NCI-H1417 (cell line): ENCODE measurements at regions not wholly inside any gene's neighbourhood (a gene's known extent, or its start where the extent isn't known, plus 50 kb on each side); places are given as distances from the start of the nearest gene placed in this dataset.

Experiments used
- DNase-seq, 3 experiments: peaks; one replicate each; lab custom pipeline; 2025; lab: John Stamatoyannopoulos, UW

DNA sequence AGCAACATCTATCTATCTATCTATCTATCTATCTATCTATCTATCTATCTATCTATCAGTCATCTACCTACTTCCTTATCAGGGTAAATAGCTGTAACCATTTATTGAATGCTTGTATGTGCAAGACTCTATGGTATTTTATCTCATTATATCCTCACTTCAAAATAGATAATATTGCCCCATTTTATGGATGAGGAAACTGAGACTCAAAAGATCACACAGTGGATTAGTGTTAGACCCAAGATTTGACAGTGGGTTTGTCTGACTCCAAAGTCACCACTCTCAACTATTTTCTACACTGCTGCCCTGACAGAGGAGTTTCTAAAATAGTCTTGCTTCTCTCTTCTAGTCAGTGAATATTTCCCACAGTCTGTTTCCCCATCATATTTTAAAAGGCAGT is 94.3 kb upstream of the NR3C1 start:
- DNase-seq, result no peak

DNA sequence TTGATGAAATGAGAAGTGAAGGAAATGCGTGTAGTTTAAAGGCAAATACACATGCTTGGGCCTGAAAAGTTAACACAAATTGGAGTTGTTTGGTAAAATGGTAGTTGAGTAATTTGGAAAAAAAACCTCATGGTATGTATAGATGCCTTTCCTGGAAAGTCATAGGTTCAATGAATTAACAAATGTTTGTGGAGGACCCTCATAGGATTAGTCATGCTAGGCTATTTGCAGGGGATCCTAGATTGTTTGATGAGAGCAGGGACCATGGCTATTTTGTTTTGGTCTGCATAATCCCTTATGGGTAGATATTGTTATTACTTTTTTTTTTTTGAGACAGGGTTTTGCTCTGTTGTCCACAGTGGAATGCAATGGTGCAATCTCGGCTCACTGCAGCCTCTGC is 93.5 kb upstream of the NR3C1 start:
- DNase-seq, result no peak

DNA sequence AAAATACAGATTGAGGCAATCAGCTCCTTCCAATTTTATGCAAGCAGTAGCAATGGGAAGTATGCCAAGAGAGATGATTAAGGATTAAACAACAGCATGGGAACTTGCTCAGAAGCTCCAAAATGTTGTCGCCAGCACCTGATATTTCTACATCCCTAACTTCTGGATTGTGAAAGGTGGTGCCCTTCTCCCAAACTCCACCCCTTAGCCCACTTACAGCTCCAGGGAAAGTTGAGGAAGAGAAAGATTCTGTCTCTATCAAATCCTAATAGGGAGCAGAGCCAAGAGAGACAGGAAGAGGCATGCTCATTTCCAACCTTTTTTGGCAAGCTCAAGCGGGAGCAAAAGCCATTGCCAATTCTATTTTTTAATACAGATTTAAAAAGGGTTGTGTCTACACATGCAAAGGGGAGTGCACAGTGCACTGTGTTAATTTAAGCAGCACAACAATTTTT is 92.4 kb upstream of the NR3C1 start:
- no peak for DNase-seq

DNA sequence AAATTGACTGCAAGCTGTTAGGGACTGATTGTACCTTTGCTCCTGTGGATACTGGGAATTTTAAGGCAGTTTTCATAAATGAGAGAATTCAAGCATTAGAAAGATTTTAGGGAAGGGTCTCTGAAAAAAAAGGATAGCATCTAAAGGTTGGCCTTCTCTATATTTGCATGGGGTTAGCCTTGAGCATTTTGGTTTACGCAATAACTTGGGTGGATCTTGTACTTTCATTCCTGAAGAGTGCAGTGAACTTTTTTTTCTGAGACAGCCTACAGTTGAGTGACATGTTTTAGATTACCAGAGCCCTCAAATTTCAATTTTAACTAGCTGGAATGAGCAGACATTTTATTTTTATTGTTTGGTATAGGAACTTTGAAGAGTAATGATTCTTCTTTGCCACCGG is 91.6 kb upstream of the NR3C1 start:
- DNase-seq, result no peak

DNA sequence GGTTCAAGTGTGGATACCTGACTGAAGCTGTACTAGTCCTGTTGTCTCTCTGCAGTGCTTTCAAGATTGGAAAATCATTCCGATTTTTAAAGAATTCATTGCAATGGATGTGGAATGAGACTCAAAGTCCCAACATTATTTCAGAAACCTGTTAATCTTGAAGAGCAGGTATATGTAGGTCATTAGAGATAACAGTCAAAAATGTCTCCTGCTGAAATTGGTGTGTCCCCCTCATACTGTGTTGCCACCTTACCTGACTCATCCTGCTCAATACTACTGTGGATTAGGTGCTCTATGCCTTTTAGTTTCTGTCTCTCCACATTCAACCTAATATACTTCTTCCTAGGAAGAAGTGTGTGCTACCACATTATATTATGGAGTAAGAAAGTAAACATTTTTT is 91.1 kb upstream of the NR3C1 start:
- no peak for DNase-seq

DNA sequence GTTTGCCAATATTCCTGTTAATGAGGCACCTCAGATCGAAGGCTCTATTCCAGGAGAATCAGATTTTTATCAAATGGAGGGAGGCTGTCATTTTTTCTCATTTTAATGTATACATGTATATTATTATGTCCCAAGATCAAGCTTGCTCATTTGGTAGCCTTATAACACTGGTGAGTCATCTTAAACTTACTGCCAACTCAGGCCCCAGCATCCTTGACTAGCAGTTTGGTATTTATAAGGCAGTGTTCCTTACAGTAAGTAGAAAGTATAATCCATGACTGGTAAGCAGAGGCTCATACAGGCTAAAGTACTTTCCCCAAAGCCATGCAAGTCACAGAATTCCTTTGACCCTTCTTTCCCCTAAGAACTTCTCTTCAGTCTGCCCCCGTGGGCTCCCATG is 90.7 kb upstream of the NR3C1 start:
- DNase-seq, result no peak

DNA sequence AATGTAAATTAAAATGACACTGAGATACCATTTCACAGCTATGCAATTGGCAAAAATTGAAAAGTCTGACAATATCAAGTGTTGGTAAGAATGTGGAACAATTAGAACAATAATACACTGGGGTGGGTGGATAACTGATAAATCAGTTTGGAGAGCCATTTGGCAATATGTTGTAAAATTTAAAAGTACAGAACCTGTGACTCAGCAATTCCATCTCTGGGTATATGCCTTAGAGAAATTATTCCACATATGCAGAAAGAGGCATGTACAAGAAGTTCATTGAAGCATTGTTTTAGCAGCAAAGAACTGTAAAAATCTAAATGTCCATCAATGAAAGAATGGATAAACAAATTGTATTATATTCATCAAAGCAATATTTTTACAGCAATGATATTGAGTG is 89.3 kb upstream of the NR3C1 start:
- DNase-seq, result no peak

DNA sequence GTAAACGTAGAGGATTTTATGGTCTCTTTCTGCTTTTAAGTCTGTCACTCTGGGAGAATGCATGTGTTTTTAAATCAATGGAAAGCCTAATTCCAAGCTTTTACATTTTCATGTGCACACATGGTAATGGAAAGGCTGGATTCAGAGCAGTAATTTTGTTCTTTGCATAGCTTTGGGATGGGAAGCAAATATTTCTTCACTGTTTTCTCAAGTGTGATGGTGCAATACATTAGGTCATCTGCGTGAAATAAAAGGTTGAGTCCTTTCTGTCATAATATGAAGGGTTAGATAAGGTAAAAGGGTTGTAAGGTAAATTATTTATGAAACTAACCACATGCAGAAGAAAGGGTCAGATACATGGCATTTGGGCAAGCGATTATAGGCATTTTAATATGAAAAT is 88.2 kb upstream of the NR3C1 start:
- no peak for DNase-seq

DNA sequence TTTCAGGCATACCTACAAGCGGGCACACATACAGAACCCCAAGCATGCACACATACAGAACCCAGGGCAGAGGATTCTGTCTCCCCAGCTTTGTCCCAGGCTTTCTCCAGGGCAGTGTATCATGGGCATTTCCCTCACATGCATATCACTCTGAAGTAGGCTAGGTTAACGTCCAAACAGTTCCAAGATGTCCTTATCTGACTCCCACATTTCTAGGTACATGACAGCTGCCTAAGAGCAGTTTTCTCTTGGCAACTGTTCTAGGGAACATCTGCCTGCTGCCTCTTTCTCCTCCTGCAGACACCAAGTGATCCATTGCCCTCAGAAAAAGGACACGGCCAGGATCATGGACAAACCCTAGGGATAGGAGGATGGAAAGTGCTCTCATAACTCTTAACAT is 84.9 kb upstream of the NR3C1 start:
- DNase-seq, result no peak

DNA sequence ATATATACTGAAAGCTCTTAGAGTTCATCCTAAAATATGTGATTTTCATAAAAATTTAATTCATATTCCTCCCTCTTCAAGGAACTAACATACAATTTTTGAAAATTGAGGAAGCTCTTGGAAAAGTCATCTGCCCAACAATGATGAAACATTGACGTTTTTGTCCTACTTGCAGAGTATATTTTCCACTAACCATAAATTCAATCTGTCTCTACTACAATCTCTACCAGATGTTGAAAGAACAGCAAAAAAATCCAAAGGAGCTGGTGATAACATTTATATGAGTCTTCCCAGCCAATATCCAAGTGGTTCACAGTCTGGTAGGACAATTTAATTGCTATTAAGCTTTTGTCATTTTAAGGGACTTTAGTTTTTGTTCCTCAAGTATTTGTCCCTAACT is 81.1 kb upstream of the NR3C1 start:
- DNase-seq, result no peak

DNA sequence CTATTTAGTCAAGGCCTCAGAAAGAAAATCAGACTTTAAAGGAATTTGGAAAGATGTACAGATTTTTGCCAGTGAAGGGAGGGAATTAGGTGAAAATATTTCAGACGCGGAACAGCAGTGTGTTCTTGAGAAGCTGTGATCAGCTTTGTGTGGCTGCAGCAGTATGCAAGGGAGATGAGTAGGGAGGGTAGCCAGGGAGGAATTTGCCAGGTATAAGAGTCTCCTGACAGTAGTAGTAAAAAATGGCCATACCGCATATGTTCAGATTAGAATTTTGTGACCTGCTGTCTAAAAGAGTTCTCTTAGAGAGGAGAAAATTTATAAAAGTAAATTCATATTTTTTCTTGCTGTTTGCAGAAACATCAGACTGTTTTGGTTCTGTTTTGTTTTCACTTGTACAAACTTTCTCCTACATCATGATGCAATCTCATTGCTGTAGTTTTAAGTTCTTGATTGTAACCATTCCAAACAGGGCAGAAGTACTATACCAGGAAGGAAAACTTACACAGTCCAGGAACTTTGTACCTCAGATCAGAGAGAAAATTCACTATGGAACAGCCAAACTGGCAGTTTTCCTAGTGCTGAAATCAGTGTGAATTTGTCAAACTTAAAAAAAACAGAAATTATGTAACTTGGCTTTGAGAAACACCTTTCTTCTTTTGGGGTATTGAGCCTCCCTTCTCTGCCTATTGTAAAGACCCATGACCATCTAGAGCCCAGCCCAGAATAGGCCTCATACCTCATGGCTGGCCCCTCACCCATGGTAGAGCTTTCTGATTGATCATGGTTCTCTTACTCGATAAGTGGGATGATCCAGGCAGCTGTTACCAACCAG is 78.4 kb upstream of the NR3C1 start:
- no peak for DNase-seq

DNA sequence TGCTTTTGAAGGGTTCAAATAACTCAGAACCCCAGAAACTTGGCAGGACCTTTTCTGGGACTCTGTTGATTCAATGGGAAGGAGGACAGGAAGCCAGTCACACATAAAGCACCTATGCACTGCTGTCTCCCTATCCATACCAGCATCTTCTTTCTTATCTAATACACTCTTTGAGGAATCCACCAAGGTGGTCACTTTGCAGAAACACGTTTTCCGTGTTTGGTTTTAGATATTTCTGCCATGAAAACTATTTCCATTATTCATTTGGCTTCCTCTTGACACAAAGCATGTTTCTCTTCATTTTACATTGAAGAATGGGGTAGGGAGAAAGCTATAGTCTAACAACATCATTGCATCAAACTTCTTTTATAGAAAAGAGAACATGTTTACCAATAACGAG is 76.5 kb upstream of the NR3C1 start:
- DNase-seq, result no peak

DNA sequence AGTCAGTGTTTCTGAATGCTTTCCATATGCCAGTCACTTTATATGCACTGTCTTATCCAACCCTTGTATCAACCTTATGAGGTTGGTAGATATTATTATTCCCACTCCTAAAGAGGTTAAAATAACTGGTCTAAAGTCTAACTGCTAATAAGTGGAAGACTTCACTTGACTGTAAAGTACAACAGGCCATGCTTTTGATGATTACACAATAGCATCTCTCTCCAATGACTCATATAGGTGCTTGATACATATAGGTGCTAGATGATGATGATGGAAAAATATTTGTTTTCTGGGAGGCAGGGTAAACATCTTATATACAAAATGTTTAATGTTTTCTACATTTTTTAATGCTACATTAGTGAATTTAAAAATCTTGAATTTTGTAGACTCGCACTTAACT is 75.9 kb upstream of the NR3C1 start:
- DNase-seq, result no peak

DNA sequence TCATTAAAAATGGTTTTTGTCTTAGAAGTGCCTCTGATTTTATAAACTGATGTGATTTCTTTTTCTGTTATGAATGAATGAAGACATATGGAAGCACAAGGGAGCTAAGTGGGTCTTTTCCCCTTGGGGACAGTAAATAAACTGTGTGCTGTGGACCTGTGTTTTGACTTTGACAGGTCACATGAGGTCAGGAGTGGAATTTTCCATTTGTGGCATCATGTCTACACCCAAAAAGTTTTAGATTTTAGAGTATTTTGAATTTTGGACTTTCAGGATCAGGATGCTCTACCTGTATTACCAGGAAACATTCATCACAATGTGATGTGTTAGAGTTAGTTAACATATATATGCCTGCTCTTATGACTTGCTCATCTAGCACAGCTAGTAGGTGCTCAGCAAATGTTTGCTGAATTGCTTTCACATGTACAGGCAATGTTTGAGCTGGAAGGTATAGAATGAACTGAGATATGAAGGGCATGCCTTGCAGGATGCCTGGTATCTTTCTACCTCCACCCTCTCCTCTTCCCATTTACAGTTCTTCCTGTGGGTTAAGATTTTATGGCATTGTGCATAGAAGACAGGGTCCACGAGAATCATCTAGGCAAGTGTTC is 73.2 kb upstream of the NR3C1 start:
- DNase-seq, result no peak

DNA sequence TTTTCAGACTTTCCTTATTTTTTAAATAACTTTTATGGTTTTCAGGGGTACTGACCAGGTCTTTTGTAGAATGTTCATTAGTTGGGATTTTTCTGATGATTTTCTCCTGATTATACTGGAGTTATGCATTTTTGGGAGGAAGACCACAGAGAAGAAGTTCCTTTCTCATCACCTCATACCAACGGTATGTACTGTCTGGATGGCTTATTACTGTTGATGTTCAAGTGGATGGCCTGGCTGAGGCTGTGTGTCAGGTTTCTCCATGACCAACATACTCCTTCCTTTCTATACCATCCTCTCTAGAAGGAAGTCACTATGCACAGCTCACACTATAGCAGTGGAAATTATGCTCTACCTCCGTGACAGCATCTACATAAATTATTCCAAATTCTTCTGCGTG is 71.1 kb upstream of the NR3C1 start:
- no peak for DNase-seq

DNA sequence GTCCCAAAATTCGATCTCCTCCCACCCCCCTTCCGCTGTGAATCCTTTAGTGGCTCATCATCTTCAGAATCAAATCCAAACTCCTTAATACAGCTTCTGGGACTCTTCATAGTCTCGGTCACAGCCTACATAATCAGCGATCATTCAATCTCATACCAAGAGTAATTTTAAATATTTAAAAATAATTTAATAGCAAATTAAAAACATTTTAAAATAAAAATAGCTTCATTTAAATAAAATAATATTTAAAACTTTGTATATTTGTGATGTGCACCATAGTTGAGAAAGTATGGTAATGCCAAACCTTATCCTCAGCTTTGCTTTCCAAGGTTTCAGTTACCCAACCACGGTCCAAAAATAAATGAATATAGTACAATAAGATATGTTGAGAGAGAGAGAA is 70.0 kb upstream of the NR3C1 start:
- DNase-seq, result no peak

DNA sequence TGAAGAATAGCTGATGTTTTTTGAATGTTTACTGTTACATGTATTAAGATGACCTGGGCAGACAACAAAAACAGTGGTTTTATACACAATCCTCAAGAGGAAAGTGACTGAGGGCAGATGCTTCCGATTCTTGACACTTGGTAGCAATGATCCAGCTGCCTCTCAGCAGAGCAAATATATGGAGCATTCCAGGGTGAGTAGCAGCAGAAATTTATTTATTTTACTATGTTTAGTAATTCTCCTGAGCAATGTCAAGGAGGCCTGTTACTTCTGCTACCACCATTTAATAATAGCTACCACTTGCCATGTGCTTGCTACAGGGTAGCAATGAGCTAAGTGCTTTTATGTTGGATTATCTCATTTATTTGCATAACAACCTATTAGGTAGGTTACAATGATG is 69.1 kb upstream of the NR3C1 start:
- no peak for DNase-seq

DNA sequence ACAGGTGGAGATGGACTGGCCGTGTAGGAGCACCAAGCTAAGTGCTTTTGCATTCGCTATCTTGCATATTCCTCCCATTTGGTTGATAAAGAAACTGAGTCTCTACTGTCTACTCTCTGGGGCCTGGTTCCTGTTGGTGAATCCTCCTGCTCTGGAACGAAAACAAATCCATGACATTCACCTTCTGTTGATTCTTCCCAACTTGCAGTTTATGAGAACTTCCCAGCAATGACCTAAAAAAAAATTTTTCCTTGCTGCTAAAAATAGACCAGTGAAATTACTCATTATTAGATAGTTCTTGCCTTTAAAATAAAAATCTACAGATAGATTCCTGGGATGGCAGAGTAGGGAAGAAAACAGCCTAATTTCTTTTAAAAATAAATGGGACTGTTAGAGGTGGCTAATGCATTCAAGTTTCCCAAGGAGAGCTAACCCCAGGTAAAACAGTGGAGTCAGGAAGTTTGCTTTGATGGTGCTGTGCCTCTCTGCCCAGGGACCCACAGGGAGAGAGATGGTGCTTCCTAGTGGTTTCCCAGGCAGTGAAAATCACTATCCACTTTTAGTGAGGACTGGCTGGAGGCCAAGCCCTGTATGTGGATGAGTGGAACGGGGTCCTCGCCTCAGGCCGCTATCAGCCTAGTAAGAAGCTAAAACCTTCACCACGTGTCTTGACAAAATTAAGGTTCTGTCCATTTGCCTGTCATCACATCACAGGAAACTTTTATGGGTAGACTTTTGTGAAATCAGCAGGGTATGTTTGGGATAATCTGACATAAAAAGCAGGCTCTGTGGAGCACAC is 68.4 kb upstream of the NR3C1 start:
- DNase-seq, result no peak

DNA sequence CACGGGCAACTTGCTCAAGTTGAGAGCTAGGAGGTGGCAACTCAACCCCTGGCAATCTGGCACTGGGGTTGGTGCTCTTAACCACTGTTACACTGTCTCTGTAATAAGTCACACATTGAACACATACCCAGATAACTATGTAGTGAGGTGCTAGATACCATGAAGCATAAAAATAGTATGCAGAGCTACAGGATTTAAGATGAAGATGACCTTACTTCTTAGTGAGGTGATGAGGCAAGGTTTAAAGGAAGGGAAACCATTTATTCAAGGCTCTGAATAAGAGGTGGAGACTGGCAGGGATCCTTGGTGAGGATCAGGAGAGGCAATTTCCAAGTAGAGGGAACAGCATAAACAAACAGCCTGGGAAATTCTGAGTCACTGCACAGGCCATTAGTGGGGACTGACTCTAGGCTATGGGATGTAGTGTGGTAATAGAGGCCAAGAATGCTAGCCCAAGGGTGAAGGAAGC is 67.6 kb upstream of the NR3C1 start:
- DNase-seq, result no peak

DNA sequence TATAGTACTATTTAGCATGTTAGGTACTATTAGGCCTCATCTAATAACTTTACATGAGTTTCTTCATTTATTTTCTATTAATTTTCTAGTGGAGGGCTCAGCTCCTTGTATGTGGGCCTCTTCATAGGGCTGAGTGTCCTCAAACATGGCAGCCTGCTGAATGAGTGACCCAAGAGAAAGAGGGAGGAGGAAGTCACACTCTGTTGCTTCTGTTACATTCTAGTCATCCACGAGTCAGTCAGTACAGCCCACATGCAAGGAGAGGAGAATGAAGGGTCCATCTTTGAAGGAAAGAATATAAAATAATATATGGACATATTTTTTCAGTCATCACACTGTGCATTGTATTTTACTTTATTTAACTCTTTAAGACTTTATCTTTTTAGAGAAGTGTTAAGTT is 66.6 kb upstream of the NR3C1 start:
- no peak for DNase-seq

DNA sequence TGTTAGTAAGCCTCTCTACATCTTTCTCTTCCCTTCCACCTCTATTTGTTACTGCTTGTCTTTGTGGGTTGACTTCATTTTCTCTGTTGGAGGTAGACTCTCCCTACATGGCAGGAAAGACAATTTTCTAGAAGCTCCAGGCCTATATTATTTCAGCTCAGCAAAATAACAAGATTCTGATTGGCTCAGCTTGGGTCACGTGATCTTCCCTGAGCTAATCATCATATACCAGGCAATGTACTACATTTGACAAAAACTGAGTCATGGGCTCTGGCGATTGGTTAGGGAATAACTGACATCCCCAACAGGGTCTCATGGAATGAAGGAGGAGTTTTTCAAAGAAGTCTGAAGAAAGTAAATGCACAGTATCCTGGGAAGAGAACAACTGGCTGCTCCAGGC is 65.6 kb upstream of the NR3C1 start:
- DNase-seq, result no peak

DNA sequence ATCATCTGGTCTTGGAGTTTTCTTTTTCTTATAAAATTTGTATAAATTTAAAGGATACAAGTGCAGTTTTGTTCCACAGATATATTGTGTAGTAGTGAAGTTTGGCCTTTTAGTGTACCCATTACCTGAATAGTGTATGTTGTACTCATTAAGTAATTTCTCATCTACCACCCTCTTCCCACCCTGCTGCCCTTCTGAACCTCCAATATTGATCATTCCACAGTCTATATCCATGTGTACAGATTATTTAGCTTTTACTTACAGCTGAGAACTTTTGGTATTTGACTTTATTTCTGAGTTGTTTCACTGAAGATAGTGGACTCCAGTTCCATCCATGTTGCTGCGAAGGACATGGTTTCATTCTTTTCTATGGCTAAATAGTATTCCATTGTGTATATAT is 63.1 kb upstream of the NR3C1 start:
- no peak for DNase-seq
